GM19351 (cell line): ENCODE measurements at regions not wholly inside any gene's neighbourhood (a gene's known extent, or its start where the extent isn't known, plus 50 kb on each side); places are given as distances from the start of the nearest gene placed in this dataset.

ENCODE experiments used
- ATAC-seq: cut with Tn5 transposase; IDR thresholded peaks from one replicate; pipeline ENCODE4 v1.9.1; 2021; ENCODE audit warnings: mild to moderate bottlenecking, moderate library complexity; ENCODE audit not compliant: unreplicated experiment

GRCh38 chr19:30621326-30621920, 249.2 kb downstream of the ZNF536 start:
- no peak for ATAC-seq

- no peak for ATAC-seq
Observed at GRCh38 chr19:30620354-30620753, 248.2 kb downstream of the ZNF536 start.

DNA sequence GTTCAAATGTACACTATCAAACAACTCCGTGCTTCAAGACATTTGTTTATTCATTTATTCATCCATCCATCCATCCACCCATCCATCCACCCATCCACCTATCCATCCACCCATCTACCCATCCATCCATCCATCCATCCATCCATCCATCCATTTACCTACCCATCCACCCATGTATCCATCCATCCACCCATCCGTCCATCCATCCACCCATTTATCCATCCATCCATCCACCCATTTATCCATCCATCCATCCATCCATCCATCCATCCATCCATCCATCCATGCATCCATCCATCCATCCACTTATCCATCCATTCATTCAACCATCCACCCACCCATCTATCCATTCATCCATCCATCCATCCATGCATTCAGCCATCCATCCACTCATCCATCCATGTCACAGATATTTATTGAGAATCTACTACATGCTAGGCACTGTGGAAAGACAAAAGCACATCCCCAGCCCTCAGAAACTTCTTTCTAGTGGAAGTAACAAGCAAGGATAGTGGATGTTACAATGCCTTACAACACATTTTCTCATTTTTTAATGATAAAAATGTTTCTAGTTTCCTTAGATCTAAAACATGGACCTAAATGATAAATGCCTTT, 237.6 kb downstream of the ZNF536 start:
- no peak for ATAC-seq

GRCh38 chr19:30608471-30608870, 236.3 kb downstream of the ZNF536 start:
- no peak for ATAC-seq
